Esophagus muscularis mucosa (tissue), 4 donors: ENCODE measurements at regions not wholly inside any gene's neighbourhood (a gene's known extent, or its start where the extent isn't known, plus 50 kb on each side); places are given as distances from the start of the nearest gene placed in this dataset.

Source experiments
- EP300 ChIP-seq: sonication (generic); formaldehyde crosslinking; IDR thresholded peaks from one replicate; pipeline ENCODE4 v1.6.1; 2017; ENCODE audit warnings: antibody characterized with exemption
- POLR2A ChIP-seq: fragments of 450-650 bp; IDR thresholded peaks from one replicate; pipeline ENCODE4 v1.6.1; 2017; ENCODE audit warnings: antibody characterized with exemption, moderate library complexity, mild to moderate bottlenecking, low read depth
- POLR2AphosphoS5 ChIP-seq, 2 donors: sonication (generic); formaldehyde crosslinking; IDR thresholded peaks; one replicate each; pipeline ENCODE4 v1.6.1; 2017; ENCODE audit warnings: antibody characterized with exemption in 2 of 2
- TF ChIP-seq, protein P1 (sequence below), 3 experiments: fragments of 200-600 bp in 2 of 3; fragments of 450-650 bp in 1 of 3; sonication (generic) in 2 of 3; IDR thresholded peaks; one replicate each; pipeline ENCODE4 v1.5.1; 2017 to 2019; ENCODE audit warnings: antibody characterized with exemption in 3 of 3, mild to moderate bottlenecking in 2 of 3, moderate library complexity in 1 of 3

DNA sequence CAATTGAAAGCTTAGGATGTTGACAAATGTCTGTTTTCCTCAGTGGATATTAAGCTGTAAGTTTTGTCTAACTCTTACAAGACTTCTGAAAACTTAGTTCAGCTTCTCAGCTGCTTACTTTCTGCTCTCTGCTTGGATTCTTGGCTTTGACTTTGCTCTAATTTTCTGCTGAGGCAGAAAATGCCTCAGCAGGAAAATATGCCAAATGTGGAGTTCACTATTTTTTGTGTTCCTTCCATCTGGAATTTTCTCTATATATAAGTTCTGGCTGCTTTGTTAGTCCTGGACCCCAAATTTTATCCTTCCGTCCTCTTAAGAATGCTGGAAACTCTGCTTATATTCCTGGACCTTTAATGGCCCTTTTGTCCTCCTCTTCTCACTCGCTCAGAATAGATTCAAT is 352.6 kb upstream of the NWD2 start:
- TF ChIP-seq, protein P1, sequence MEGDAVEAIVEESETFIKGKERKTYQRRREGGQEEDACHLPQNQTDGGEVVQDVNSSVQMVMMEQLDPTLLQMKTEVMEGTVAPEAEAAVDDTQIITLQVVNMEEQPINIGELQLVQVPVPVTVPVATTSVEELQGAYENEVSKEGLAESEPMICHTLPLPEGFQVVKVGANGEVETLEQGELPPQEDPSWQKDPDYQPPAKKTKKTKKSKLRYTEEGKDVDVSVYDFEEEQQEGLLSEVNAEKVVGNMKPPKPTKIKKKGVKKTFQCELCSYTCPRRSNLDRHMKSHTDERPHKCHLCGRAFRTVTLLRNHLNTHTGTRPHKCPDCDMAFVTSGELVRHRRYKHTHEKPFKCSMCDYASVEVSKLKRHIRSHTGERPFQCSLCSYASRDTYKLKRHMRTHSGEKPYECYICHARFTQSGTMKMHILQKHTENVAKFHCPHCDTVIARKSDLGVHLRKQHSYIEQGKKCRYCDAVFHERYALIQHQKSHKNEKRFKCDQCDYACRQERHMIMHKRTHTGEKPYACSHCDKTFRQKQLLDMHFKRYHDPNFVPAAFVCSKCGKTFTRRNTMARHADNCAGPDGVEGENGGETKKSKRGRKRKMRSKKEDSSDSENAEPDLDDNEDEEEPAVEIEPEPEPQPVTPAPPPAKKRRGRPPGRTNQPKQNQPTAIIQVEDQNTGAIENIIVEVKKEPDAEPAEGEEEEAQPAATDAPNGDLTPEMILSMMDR (IDR thresholded peaks at IDR 0.05), result no peak
- no peak for TF ChIP-seq POLR2AphosphoS5 (IDR thresholded peaks at IDR 0.05)
- TF ChIP-seq EP300, result no peak
- TF ChIP-seq POLR2A, result no peak
